HL-60 (cell line): ENCODE measurements at regions not wholly inside any gene's neighbourhood (a gene's known extent, or its start where the extent isn't known, plus 50 kb on each side); places are given as distances from the start of the nearest gene placed in this dataset.

Source experiments
- DNase-seq, 2 experiments: peaks; one replicate each; pipeline ENCODE4 v3.0.0-alpha.2; 2010 to 2020; ENCODE audit warnings: low read depth in 1 of 2, low spot score in 1 of 2
- H3K27ac ChIP-seq: fragments of 250-450 bp; sonication (Bioruptor Pico); replicated peaks from 2 replicates; pipeline ENCODE4 v1.5.1; 2020; ENCODE audit warnings: mild to moderate bottlenecking, moderate library complexity
- H3K27me3 ChIP-seq: fragments of 250-450 bp; sonication (Bioruptor Pico); 2 replicates; pipeline ENCODE4 v1.5.1; 2021; ENCODE audit warnings: mild to moderate bottlenecking, moderate library complexity; ENCODE audit not compliant: insufficient read depth, poor library complexity, severe bottlenecking
- H3K4me3 ChIP-seq: replicated peaks from 2 replicates; pipeline ENCODE4 v1.5.1; 2011; ENCODE audit warnings: mild to moderate bottlenecking, control low read depth, low read length; ENCODE audit not compliant: insufficient read depth
- CTCF ChIP-seq: IDR thresholded peaks from one replicate; pipeline ENCODE4 v1.5.1; 2011; ENCODE audit warnings: low read length, control low read depth, inconsistent platforms; ENCODE audit not compliant: insufficient read depth
- GABPA ChIP-seq: IDR thresholded peaks from 2 replicates; pipeline ENCODE4 v1.6.1; 2012; ENCODE audit warnings: low read depth
- POLR2AphosphoS5 ChIP-seq: IDR thresholded peaks from 2 replicates; pipeline ENCODE4 v1.6.1; 2012; ENCODE audit warnings: low read depth
- REST ChIP-seq: IDR thresholded peaks from 2 replicates; pipeline ENCODE4 v1.6.1; 2012; ENCODE audit warnings: low read depth; ENCODE audit not compliant: insufficient replicate concordance
- SPI1 ChIP-seq: IDR thresholded peaks from 2 replicates; pipeline ENCODE4 v1.6.1; 2012; ENCODE audit warnings: low read depth, mild to moderate bottlenecking, borderline replicate concordance

- no peak for TF ChIP-seq GABPA
- no peak for TF ChIP-seq POLR2AphosphoS5
- no peak for TF ChIP-seq CTCF
- TF ChIP-seq REST: no peak
- no peak for TF ChIP-seq SPI1
- no peak overlapping the region for H3K27ac ChIP-seq
- DNase-seq: no peak
- no peak overlapping the region for H3K4me3 ChIP-seq
- H3K27me3 ChIP-seq: no peaks in the 10 kb centered on the region
Measured at GRCh38 chr3:117814975-117815374, 1105.4 kb downstream of the TUSC7 start.

- no peaks in the 10 kb centered on the region for H3K27me3 ChIP-seq
- no peak for DNase-seq
- no peak for TF ChIP-seq GABPA
- H3K4me3 ChIP-seq: no peak overlapping the region
- no peak overlapping the region for H3K27ac ChIP-seq
Measured at GRCh38 chr3:117817103-117817502, 1107.5 kb downstream of the TUSC7 start.

GRCh38 chr3:117818592-117818991, 1109.0 kb downstream of the TUSC7 start:
- no peak for DNase-seq
- Histone ChIP-seq H3K4me3 (no peak overlapping the region), H3K27me3 (no peaks in the 10 kb centered on the region), H3K27ac (no peak overlapping the region)
- TF ChIP-seq POLR2AphosphoS5: no peak
- no peak for TF ChIP-seq REST
- no peak for TF ChIP-seq GABPA
- TF ChIP-seq CTCF: no peak
- TF ChIP-seq SPI1: no peak

- Histone ChIP-seq H3K27ac (no peak overlapping the region), H3K4me3 (no peak overlapping the region), H3K27me3 (no peaks in the 10 kb centered on the region)
- TF ChIP-seq GABPA (no peak), SPI1 (no peak), CTCF (no peak), POLR2AphosphoS5 (no peak), REST (no peak)
- DNase-seq: no peak
Measured at GRCh38 chr3:117820658-117821299, 1111.2 kb downstream of the TUSC7 start.
